ENCODE measurements at regions not wholly inside any gene's neighbourhood (a gene's known extent, or its start where the extent isn't known, plus 50 kb on each side); places are given as distances from the start of the nearest gene placed in this dataset.

DNA sequence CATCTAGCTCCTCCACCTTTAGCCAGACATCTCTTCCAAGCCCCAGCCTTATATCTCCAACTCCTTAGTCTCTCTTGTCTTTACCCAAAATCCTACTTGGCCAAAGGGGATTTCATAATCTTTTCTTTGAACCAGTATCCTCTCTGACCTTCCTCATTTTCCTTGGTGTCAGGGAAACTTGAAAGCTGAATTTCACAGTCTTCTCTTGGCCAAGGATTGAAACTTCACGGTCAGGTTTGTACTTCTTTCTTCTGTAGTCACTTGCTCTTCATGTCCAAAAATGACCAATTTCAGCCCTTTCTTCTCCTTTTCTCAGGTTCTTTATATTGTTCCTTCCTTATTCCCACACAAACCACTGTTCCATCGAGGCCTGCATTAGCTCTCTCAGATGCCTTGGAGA lies 473.7 kb upstream of the KLF4 start:
- no peak for DNase-seq (ENCODE audit: low read depth in 1 of 2, low spot score in 1 of 2)
- Histone ChIP-seq H3K36me3 (no peaks in the 10 kb centered on the region), H3K27me3 (no peaks in the 10 kb centered on the region), H3K27ac (no peak overlapping the region), H3K4me3 (no peak overlapping the region), H3K4me1 (ENCODE audit: low read depth) (no peaks in the 10 kb centered on the region), H3K9me3 (ENCODE audit: low read depth) (no peaks in the 10 kb centered on the region)
- TF ChIP-seq, protein P1, sequence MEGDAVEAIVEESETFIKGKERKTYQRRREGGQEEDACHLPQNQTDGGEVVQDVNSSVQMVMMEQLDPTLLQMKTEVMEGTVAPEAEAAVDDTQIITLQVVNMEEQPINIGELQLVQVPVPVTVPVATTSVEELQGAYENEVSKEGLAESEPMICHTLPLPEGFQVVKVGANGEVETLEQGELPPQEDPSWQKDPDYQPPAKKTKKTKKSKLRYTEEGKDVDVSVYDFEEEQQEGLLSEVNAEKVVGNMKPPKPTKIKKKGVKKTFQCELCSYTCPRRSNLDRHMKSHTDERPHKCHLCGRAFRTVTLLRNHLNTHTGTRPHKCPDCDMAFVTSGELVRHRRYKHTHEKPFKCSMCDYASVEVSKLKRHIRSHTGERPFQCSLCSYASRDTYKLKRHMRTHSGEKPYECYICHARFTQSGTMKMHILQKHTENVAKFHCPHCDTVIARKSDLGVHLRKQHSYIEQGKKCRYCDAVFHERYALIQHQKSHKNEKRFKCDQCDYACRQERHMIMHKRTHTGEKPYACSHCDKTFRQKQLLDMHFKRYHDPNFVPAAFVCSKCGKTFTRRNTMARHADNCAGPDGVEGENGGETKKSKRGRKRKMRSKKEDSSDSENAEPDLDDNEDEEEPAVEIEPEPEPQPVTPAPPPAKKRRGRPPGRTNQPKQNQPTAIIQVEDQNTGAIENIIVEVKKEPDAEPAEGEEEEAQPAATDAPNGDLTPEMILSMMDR (IDR thresholded peaks at IDR 0.05; ENCODE audit: low read depth, low read length), result no peak

DNA sequence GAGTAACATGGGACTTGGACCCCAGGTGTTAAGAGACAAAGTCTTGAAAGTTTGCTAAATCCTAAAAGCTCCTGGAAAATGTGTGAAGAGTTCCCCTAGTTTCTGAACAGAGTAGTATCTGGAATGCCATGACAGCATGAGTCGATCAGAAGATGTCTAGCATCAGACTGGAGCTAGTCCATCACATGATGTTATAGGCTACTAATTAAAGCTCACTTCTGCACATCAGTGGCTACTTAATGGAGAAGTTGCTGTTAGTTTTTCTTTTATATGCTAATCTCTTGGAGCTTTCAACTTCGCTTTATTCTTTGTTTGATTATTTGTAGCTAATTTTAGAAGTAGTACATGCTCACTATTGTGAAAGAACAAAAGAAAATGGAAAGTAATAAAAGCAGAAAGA lies 471.3 kb upstream of the KLF4 start:
- Histone ChIP-seq H3K27ac (no peak overlapping the region), H3K4me1 (ENCODE audit: low read depth) (no peaks in the 10 kb centered on the region), H3K36me3 (no peaks in the 10 kb centered on the region), H3K9me3 (ENCODE audit: low read depth) (no peaks in the 10 kb centered on the region), H3K27me3 (no peaks in the 10 kb centered on the region), H3K4me3 (no peak overlapping the region)
- TF ChIP-seq, protein P1 (IDR thresholded peaks at IDR 0.05; ENCODE audit: low read depth, low read length), result no peak
- no peak for DNase-seq (ENCODE audit: low read depth in 1 of 2, low spot score in 1 of 2)

DNA sequence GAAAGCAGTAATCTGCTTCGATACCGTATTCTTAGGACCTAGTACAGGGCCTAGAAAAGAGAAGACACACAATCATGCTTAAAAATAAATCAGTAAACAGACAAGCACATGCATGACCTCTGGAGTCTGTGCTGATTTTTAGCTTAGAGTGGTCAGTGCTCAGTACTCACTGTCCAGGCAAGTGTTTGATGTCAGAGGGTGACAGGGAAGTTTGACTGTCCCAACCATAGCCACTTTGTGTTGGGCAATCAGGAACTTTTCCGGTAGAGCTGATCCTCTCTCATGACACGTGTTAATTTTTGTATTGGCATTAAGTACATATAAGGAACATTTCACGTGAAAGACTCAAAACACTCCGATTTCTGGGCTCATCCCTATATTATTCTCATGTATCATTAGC lies 464.7 kb upstream of the KLF4 start:
- no peaks in the 10 kb centered on the region for H3K9me3 ChIP-seq (ENCODE audit: low read depth)

DNA sequence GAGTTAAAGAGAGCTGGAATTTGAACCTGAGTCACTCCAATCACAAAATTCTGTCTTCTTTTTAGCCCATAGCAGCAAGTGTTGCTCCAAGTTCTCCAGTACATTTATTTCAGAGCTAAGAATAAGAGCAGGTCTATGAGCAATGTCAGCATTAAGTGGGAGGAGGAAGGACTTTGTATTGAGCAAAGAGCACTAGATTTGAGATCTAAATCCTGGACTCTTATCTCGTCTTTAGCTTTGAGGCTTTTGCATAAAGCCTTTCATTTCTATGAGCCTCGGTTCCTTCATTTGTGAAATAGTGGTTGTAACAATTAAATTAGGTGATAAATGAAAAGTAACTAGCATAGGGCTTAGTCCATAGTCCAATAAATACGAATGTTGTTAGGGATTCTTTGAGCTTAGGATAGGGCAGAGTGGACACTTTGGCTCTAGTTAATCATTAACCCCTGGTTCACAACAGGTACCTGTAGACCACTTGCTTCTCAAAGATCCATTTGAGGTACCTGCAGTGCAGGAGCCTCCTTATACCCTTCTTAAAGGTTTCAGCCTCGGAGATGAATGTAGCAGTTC lies 464.1 kb upstream of the KLF4 start:
- Histone ChIP-seq H3K27me3 (no peaks in the 10 kb centered on the region), H3K4me3 (no peak overlapping the region), H3K9me3 (ENCODE audit: low read depth) (no peaks in the 10 kb centered on the region), H3K27ac (no peak overlapping the region), H3K36me3 (no peaks in the 10 kb centered on the region), H3K4me1 (ENCODE audit: low read depth) (no peaks in the 10 kb centered on the region)
- DNase-seq (ENCODE audit: low read depth in 1 of 2, low spot score in 1 of 2), result no peak
- TF ChIP-seq, protein P1 (IDR thresholded peaks at IDR 0.05; ENCODE audit: low read depth, low read length), result no peak

More for the DNA sequence above, 464.7 kb upstream of the KLF4 start:
- Histone ChIP-seq H3K4me3 (no peak overlapping the region), H3K36me3 (no peaks in the 10 kb centered on the region), H3K4me1 (ENCODE audit: low read depth) (no peaks in the 10 kb centered on the region), H3K27me3 (no peaks in the 10 kb centered on the region), H3K27ac (no peak overlapping the region)
- TF ChIP-seq, protein P1 (IDR thresholded peaks at IDR 0.05; ENCODE audit: low read depth, low read length), result no peak
- no peak for DNase-seq (ENCODE audit: low read depth in 1 of 2, low spot score in 1 of 2)

DNA sequence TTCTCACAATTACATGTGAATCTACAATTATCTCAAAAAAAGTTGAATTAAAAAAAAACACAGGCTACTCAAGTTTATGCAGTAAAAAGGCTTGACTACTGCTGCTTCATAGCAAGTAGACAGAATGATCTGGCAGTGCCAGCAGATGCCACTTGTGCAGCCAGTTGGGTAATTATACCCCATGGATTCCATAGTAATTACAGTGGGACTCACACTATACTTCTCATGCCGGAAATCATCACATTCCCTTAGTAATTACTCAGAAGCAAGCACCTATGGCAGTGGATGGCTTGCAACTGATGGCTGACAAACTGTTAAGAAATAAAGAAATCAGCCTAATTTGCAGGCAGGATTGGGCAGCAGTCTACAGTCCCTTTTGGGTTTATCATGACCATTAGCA lies 463.2 kb upstream of the KLF4 start:
- DNase-seq (ENCODE audit: low read depth in 1 of 2, low spot score in 1 of 2), result no peak
- no peak overlapping the region for H3K27ac ChIP-seq
- H3K36me3 ChIP-seq, result no peaks in the 10 kb centered on the region
- no peaks in the 10 kb centered on the region for H3K27me3 ChIP-seq
- H3K4me3 ChIP-seq, result no peak overlapping the region
- TF ChIP-seq, protein P1 (IDR thresholded peaks at IDR 0.05; ENCODE audit: low read depth, low read length), result no peak
- no peaks in the 10 kb centered on the region for H3K4me1 ChIP-seq (ENCODE audit: low read depth)
- H3K9me3 ChIP-seq (ENCODE audit: low read depth), result no peaks in the 10 kb centered on the region

DNA sequence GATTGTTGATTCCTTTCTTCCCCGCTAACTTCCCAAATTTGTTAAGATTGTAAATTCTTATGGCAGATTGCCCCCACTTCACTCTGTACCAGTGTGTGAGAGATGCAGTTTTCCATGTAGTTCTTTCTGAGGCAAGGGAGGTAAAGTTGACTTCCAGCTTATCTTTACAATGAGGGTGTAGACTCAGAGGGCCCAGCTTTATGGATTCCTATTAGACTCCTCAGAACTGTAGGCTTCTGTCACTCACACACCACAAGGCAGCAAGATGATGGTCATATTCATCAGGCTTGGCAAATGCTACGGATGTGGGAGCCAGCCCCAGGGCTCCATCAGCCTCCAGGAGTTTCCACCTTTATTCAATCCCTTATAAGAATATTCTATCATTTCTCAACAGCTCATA lies 461.9 kb upstream of the KLF4 start:
- H3K9me3 ChIP-seq (ENCODE audit: low read depth), result no peaks in the 10 kb centered on the region
- no peaks in the 10 kb centered on the region for H3K4me1 ChIP-seq (ENCODE audit: low read depth)
- H3K36me3 ChIP-seq, result no peaks in the 10 kb centered on the region
- no peak for DNase-seq (ENCODE audit: low read depth in 1 of 2, low spot score in 1 of 2)
- no peak overlapping the region for H3K4me3 ChIP-seq
- TF ChIP-seq, protein P1 (IDR thresholded peaks at IDR 0.05; ENCODE audit: low read depth, low read length), result no peak
- no peak overlapping the region for H3K27ac ChIP-seq
- no peaks in the 10 kb centered on the region for H3K27me3 ChIP-seq
